ENCODE measurements at regions not wholly inside any gene's neighbourhood (a gene's known extent, or its start where the extent isn't known, plus 50 kb on each side); places are given as distances from the start of the nearest gene placed in this dataset.

GRCh38 chr10:128660726-128661125 lies 534.5 kb upstream of the MKI67 start:
- no peaks in the 10 kb centered on the region for H3K36me3 ChIP-seq (ENCODE audit: control insufficient read depth, low read length)
- H3F3A ChIP-seq (ENCODE audit: control insufficient read depth, insufficient read depth), result no peaks in the 10 kb centered on the region
- H3K9me3 ChIP-seq (ENCODE audit: control insufficient read depth, insufficient read depth, low read length), result no peaks in the 10 kb centered on the region
- TF ChIP-seq CTCF (IDR thresholded peaks at IDR 0.05; ENCODE audit: low read depth, low read length, poor library complexity, severe bottlenecking) (no peak), EZH2phosphoT487 (IDR thresholded peaks at IDR 0.05; ENCODE audit: borderline replicate concordance, low read length) (no peak)
- H4K20me1 ChIP-seq (ENCODE audit: control insufficient read depth, insufficient read depth, low read depth, low read length), result no peaks in the 10 kb centered on the region
- no peak overlapping the region for H3K4me2 ChIP-seq (ENCODE audit: low read length)
- H3K79me2 ChIP-seq (ENCODE audit: control insufficient read depth, low read length), result no peaks in the 10 kb centered on the region
- no peaks in the 10 kb centered on the region for H3K27me3 ChIP-seq (ENCODE audit: control insufficient read depth, low read length)
- no peaks in the 10 kb centered on the region for H3K4me1 ChIP-seq (ENCODE audit: control insufficient read depth, low read length)
- no peaks in the 10 kb centered on the region for H3K9me2 ChIP-seq (replicated peaks; ENCODE audit: control insufficient read depth, low read length)
- no peak overlapping the region for H3K4me3 ChIP-seq (ENCODE audit: low read length)
- no peak overlapping the region for H3K27ac ChIP-seq (ENCODE audit: low read depth, low read length)

- Histone ChIP-seq H4K20me1 (ENCODE audit: control insufficient read depth, insufficient read depth, low read depth, low read length) (no peaks in the 10 kb centered on the region), H3K4me3 (ENCODE audit: low read length) (no peak overlapping the region)
These were observed 535.4 kb upstream of the MKI67 start for GRCh38 chr10:128661404-128662197.

GRCh38 chr10:128662520-128662919 lies 536.3 kb upstream of the MKI67 start:
- Histone ChIP-seq H3K79me2 (ENCODE audit: control insufficient read depth, low read length) (no peaks in the 10 kb centered on the region), H3K36me3 (ENCODE audit: control insufficient read depth, low read length) (no peaks in the 10 kb centered on the region), H4K20me1 (ENCODE audit: control insufficient read depth, insufficient read depth, low read depth, low read length) (no peaks in the 10 kb centered on the region), H3K4me1 (ENCODE audit: control insufficient read depth, low read length) (no peaks in the 10 kb centered on the region), H3K27ac (ENCODE audit: low read depth, low read length) (no peak overlapping the region), H3K9me3 (ENCODE audit: control insufficient read depth, insufficient read depth, low read length) (no peaks in the 10 kb centered on the region), H3F3A (ENCODE audit: control insufficient read depth, insufficient read depth) (no peaks in the 10 kb centered on the region), H3K9me2 (replicated peaks; ENCODE audit: control insufficient read depth, low read length) (no peaks in the 10 kb centered on the region), H3K27me3 (ENCODE audit: control insufficient read depth, low read length) (no peaks in the 10 kb centered on the region), H3K4me3 (ENCODE audit: low read length) (no peak overlapping the region), H3K4me2 (ENCODE audit: low read length) (no peak overlapping the region)
- TF ChIP-seq EZH2phosphoT487 (IDR thresholded peaks at IDR 0.05; ENCODE audit: borderline replicate concordance, low read length), result no peak

More at GRCh38 chr10:128661404-128662197, 535.4 kb upstream of the MKI67 start:
- Histone ChIP-seq H3K9me2 (replicated peaks; ENCODE audit: control insufficient read depth, low read length) (no peaks in the 10 kb centered on the region), H3K36me3 (ENCODE audit: control insufficient read depth, low read length) (no peaks in the 10 kb centered on the region), H3K27me3 (ENCODE audit: control insufficient read depth, low read length) (no peaks in the 10 kb centered on the region), H3F3A (ENCODE audit: control insufficient read depth, insufficient read depth) (no peaks in the 10 kb centered on the region), H3K4me1 (ENCODE audit: control insufficient read depth, low read length) (no peaks in the 10 kb centered on the region), H3K4me2 (ENCODE audit: low read length) (no peak overlapping the region), H3K27ac (ENCODE audit: low read depth, low read length) (no peak overlapping the region), H3K79me2 (ENCODE audit: control insufficient read depth, low read length) (no peaks in the 10 kb centered on the region), H3K9me3 (ENCODE audit: control insufficient read depth, insufficient read depth, low read length) (no peaks in the 10 kb centered on the region)
- TF ChIP-seq CTCF (IDR thresholded peaks at IDR 0.05; ENCODE audit: low read depth, low read length, poor library complexity, severe bottlenecking), result no peak
- no peak for TF ChIP-seq EZH2phosphoT487 (IDR thresholded peaks at IDR 0.05; ENCODE audit: borderline replicate concordance, low read length)

GRCh38 chr10:128664729-128665128 lies 538.5 kb upstream of the MKI67 start:
- no peak overlapping the region for H3K27ac ChIP-seq (ENCODE audit: low read depth, low read length)
- H3K79me2 ChIP-seq (ENCODE audit: control insufficient read depth, low read length), result no peaks in the 10 kb centered on the region
- no peaks in the 10 kb centered on the region for H3F3A ChIP-seq (ENCODE audit: control insufficient read depth, insufficient read depth)
- no peaks in the 10 kb centered on the region for H3K9me2 ChIP-seq (replicated peaks; ENCODE audit: control insufficient read depth, low read length)
- no peak overlapping the region for H3K4me2 ChIP-seq (ENCODE audit: low read length)
- no peaks in the 10 kb centered on the region for H3K9me3 ChIP-seq (ENCODE audit: control insufficient read depth, insufficient read depth, low read length)
- no peak for TF ChIP-seq EZH2phosphoT487 (IDR thresholded peaks at IDR 0.05; ENCODE audit: borderline replicate concordance, low read length)
- TF ChIP-seq CTCF (IDR thresholded peaks at IDR 0.05; ENCODE audit: low read depth, low read length, poor library complexity, severe bottlenecking), result no peak
- H3K36me3 ChIP-seq (ENCODE audit: control insufficient read depth, low read length), result no peaks in the 10 kb centered on the region
- H3K4me3 ChIP-seq (ENCODE audit: low read length), result no peak overlapping the region
- no peaks in the 10 kb centered on the region for H3K4me1 ChIP-seq (ENCODE audit: control insufficient read depth, low read length)
- H4K20me1 ChIP-seq (ENCODE audit: control insufficient read depth, insufficient read depth, low read depth, low read length), result no peaks in the 10 kb centered on the region
- no peaks in the 10 kb centered on the region for H3K27me3 ChIP-seq (ENCODE audit: control insufficient read depth, low read length)

Measured in DOHH2 (cell line).